K562 (cell line): ENCODE measurements at regions not wholly inside any gene's neighbourhood (a gene's known extent, or its start where the extent isn't known, plus 50 kb on each side); places are given as distances from the start of the nearest gene placed in this dataset.

ENCODE experiments used
- ATAC-seq: fragments of 200-7000 bp; cut with Tn5 transposase; 3 replicates; pipeline ENCODE4 v1.9.1; 2020; ENCODE audit warnings: moderate library complexity
- BruUV-seq: library from RNA; stranded (reverse); fragments of 400-500 nt; replicated peaks from 2 replicates; lab custom pipeline; 2021; lab: Mats Ljungman, UMichigan
- CTCF ChIA-PET: fragments of 300-600 bp; formaldehyde crosslinking; extraction: SDS; loops from one replicate; lab custom pipeline; 2021; ENCODE audit warnings: low intra/inter-chr PET ratio; lab: Yijun Ruan, JAX
- POLR2A ChIA-PET: fragments of 300-600, 350-650 bp; sonication (Branson Sonifier 250); formaldehyde crosslinking; extraction: SDS; loops from one replicate; lab custom pipeline; 2021; ENCODE audit warnings: antibody characterized with exemption, inconsistent platforms; lab: Yijun Ruan, JAX
- DNase-seq, 4 experiments: peaks; one replicate each; pipeline versions ENCODE4 v3.0.0 to v3.0.0-alpha.2; 2011 to 2018; ENCODE audit warnings: low spot score in 3 of 4, mixed read lengths in 3 of 4; ENCODE audit errors: extremely low read depth in 1 of 4
- FAIRE-seq: peaks from 2 replicates; lab custom pipeline; 2011; peaks lifted over from hg19 to GRCh38; lab: Jason Lieb, UNC
- H2AFZ ChIP-seq: 2 replicates; pipeline ENCODE4 v1.6.0; 2011; ENCODE audit warnings: low read depth, low read length, control low read depth, inconsistent platforms
- H3K27ac ChIP-seq: fragments of 200-600 bp; 3 replicates; pipeline ENCODE4 v1.8.0; 2011; ENCODE audit warnings: low read depth, mild to moderate bottlenecking, control low read depth, inconsistent platforms, low read length, moderate library complexity, mixed read lengths; ENCODE audit errors: extremely low read depth
- H3K27me3 ChIP-seq, 2 experiments: fragments of 300-600 bp in 1 of 2; 2 replicates in 1 of 2; 3 replicates in 1 of 2; pipeline versions ENCODE4 v1.6.0 to v1.8.0; 2011; ENCODE audit warnings: inconsistent platforms in 2 of 2, low read length in 2 of 2, mild to moderate bottlenecking in 1 of 2, mixed read lengths in 1 of 2, moderate library complexity in 1 of 2; ENCODE audit not compliant: control insufficient read depth in 2 of 2, insufficient read depth in 2 of 2
- H3K36me3 ChIP-seq: fragments of 300-600 bp; 3 replicates; pipeline ENCODE4 v1.8.0; 2011; ENCODE audit warnings: mild to moderate bottlenecking, low read length, inconsistent platforms; ENCODE audit not compliant: control insufficient read depth, insufficient read depth
- H3K4me1 ChIP-seq, 2 experiments: fragments of 200-600 bp in 1 of 2; replicated peaks in 1 of 2; 2 replicates in 1 of 2; 3 replicates in 1 of 2; pipeline versions ENCODE4 v1.5.1 to v1.8.0; 2011; ENCODE audit warnings: inconsistent platforms in 2 of 2, low read length in 2 of 2, mild to moderate bottlenecking in 1 of 2, mixed read lengths in 1 of 2, moderate library complexity in 1 of 2; ENCODE audit not compliant: control insufficient read depth in 2 of 2, insufficient read depth in 2 of 2
- H3K4me2 ChIP-seq: 2 replicates; pipeline ENCODE4 v1.6.1; 2011; ENCODE audit warnings: low read length, control low read depth, inconsistent platforms, mixed read lengths; ENCODE audit not compliant: insufficient read depth
- H3K4me3 ChIP-seq: fragments of 200-600 bp; sonication (generic), shearing (Covaris generic); 2 replicates; pipeline ENCODE4 v1.5.1; 2016; ENCODE audit warnings: control low read depth, inconsistent platforms
- H3K79me2 ChIP-seq: fragments of 200-600 bp; 3 replicates; pipeline ENCODE4 v1.8.0; 2011; ENCODE audit warnings: low read length, inconsistent platforms; ENCODE audit not compliant: control insufficient read depth, insufficient read depth
- H3K9ac ChIP-seq, 2 experiments: 2 replicates each; pipeline versions ENCODE4 v1.6.0 to v1.6.1; 2011; ENCODE audit warnings: low read depth in 2 of 2, low read length in 2 of 2, control low read depth in 1 of 2, inconsistent platforms in 1 of 2, mild to moderate bottlenecking in 1 of 2, mixed read lengths in 1 of 2; ENCODE audit not compliant: insufficient read depth in 1 of 2
- H3K9me1 ChIP-seq: one replicate; pipeline ENCODE4 v1.6.0; 2011; ENCODE audit warnings: inconsistent platforms, mild to moderate bottlenecking, low read length, moderate library complexity; ENCODE audit not compliant: control insufficient read depth, insufficient read depth
- H3K9me3 ChIP-seq: replicated peaks from 2 replicates; pipeline ENCODE4 v1.5.1; 2011; ENCODE audit warnings: low read depth, low read length, inconsistent platforms; ENCODE audit not compliant: control insufficient read depth, insufficient read depth
- H4K20me1 ChIP-seq: replicated peaks from 2 replicates; pipeline ENCODE4 v1.6.1; 2011; ENCODE audit warnings: low read length, inconsistent platforms, mixed read lengths; ENCODE audit not compliant: control insufficient read depth, insufficient read depth
- HDAC6 ChIP-seq: IDR thresholded peaks from 2 replicates; pipeline ENCODE4 v1.6.1; 2012; ENCODE audit warnings: low read depth, mild to moderate bottlenecking, control low read depth, inconsistent platforms, low read length, moderate library complexity
- PRDM10 ChIP-seq: fragments of 450-650 bp; IDR thresholded peaks from 2 replicates; pipeline ENCODE4 v1.6.1; 2018; ENCODE audit not compliant: partially characterized antibody
- RBM14 ChIP-seq: fragments of 200-400 bp; formaldehyde crosslinking; IDR thresholded peaks from 2 replicates; pipeline ENCODE4 v1.6.1; 2018; ENCODE audit warnings: low read depth, mild to moderate bottlenecking, low read length, moderate library complexity, borderline replicate concordance; ENCODE audit not compliant: insufficient read depth
- ZNF282 ChIP-seq: sonication (generic); formaldehyde crosslinking; IDR thresholded peaks from 2 replicates; pipeline ENCODE4 v1.8.1; 2023; ENCODE audit warnings: missing genetic modification reagents
- WGBS: fragments of 100-300 bp; shearing (Covaris generic); methylation state at CpG from one replicate; pipeline ENCODE4 v1.1.6; 2016; ENCODE audit warnings: low coverage, mixed read lengths; ENCODE audit not compliant: insufficient coverage; ENCODE audit errors: missing lambda C conversion rate; 5-methylcytosine and 5-hydroxymethylcytosine counted together
- in situ Hi-C: fragments of 300-500 bp; cut with MboI; formaldehyde crosslinking; loops from 4 replicates; pipeline ENCODE4 v1.15.0; 2018; ENCODE audit warnings: inconsistent platforms, mixed read lengths
- intact Hi-C: fragments of 100-400 bp; cut with micrococcal nuclease; formaldehyde crosslinking; loops from 2 replicates; pipeline ENCODE4 v1.14.2; 2022
- TF ChIP-seq, protein P1 (sequence below): fragments of 150-350 bp; conservative IDR thresholded peaks from 2 replicates; pipeline ENCODE4 v1.6.1; 2014; ENCODE audit warnings: low read length
- TF ChIP-seq, protein P2 (sequence below): sonication (generic); formaldehyde crosslinking; IDR thresholded peaks from 2 replicates; pipeline ENCODE4 v1.8.0; 2023; ENCODE audit warnings: missing genetic modification reagents, mild to moderate bottlenecking, borderline replicate concordance

- BruUV-seq: no TSS peak
- WGBS: 0% methylated on average over 2 of the region's 2 CpGs
- FAIRE-seq: no peak
- H3K36me3 ChIP-seq: no peaks in the 10 kb centered on the region
- TF ChIP-seq, protein P1, sequence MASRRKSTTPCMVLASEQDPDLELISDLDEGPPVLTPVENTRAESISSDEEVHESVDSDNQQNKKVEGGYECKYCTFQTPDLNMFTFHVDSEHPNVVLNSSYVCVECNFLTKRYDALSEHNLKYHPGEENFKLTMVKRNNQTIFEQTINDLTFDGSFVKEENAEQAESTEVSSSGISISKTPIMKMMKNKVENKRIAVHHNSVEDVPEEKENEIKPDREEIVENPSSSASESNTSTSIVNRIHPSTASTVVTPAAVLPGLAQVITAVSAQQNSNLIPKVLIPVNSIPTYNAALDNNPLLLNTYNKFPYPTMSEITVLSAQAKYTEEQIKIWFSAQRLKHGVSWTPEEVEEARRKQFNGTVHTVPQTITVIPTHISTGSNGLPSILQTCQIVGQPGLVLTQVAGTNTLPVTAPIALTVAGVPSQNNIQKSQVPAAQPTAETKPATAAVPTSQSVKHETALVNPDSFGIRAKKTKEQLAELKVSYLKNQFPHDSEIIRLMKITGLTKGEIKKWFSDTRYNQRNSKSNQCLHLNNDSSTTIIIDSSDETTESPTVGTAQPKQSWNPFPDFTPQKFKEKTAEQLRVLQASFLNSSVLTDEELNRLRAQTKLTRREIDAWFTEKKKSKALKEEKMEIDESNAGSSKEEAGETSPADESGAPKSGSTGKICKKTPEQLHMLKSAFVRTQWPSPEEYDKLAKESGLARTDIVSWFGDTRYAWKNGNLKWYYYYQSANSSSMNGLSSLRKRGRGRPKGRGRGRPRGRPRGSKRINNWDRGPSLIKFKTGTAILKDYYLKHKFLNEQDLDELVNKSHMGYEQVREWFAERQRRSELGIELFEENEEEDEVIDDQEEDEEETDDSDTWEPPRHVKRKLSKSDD: no peak
- TF ChIP-seq HDAC6 (no peak), ZNF282 (CRISPR knock-in tag) (no peak), RBM14 (no peak), PRDM10 (no peak)
- TF ChIP-seq, protein P2, sequence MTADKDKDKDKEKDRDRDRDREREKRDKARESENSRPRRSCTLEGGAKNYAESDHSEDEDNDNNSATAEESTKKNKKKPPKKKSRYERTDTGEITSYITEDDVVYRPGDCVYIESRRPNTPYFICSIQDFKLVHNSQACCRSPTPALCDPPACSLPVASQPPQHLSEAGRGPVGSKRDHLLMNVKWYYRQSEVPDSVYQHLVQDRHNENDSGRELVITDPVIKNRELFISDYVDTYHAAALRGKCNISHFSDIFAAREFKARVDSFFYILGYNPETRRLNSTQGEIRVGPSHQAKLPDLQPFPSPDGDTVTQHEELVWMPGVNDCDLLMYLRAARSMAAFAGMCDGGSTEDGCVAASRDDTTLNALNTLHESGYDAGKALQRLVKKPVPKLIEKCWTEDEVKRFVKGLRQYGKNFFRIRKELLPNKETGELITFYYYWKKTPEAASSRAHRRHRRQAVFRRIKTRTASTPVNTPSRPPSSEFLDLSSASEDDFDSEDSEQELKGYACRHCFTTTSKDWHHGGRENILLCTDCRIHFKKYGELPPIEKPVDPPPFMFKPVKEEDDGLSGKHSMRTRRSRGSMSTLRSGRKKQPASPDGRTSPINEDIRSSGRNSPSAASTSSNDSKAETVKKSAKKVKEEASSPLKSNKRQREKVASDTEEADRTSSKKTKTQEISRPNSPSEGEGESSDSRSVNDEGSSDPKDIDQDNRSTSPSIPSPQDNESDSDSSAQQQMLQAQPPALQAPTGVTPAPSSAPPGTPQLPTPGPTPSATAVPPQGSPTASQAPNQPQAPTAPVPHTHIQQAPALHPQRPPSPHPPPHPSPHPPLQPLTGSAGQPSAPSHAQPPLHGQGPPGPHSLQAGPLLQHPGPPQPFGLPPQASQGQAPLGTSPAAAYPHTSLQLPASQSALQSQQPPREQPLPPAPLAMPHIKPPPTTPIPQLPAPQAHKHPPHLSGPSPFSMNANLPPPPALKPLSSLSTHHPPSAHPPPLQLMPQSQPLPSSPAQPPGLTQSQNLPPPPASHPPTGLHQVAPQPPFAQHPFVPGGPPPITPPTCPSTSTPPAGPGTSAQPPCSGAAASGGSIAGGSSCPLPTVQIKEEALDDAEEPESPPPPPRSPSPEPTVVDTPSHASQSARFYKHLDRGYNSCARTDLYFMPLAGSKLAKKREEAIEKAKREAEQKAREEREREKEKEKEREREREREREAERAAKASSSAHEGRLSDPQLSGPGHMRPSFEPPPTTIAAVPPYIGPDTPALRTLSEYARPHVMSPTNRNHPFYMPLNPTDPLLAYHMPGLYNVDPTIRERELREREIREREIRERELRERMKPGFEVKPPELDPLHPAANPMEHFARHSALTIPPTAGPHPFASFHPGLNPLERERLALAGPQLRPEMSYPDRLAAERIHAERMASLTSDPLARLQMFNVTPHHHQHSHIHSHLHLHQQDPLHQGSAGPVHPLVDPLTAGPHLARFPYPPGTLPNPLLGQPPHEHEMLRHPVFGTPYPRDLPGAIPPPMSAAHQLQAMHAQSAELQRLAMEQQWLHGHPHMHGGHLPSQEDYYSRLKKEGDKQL: no peak
- TF ChIP-seq, all 486 proteins: peak for 0
- H3K9ac ChIP-seq: no peak overlapping the region
- H3K27me3 ChIP-seq: no peaks in the 10 kb centered on the region
- intact Hi-C loops (no loop called here), in situ Hi-C loops (no loop called here)
- H3K4me2 ChIP-seq: no peak overlapping the region
- H3K9me3 ChIP-seq: no peaks in the 10 kb centered on the region
- H3K27ac ChIP-seq: no peak overlapping the region
- ATAC-seq: no peak
- H3K9me1 ChIP-seq: no peaks in the 10 kb centered on the region
- no peaks in the 10 kb centered on the region for H3K4me1 ChIP-seq
- ChIA-PET CTCF (no interaction called here), POLR2A (no interaction called here)
- no peak overlapping the region for H3K4me3 ChIP-seq
- no peaks in the 10 kb centered on the region for H3K79me2 ChIP-seq
- no peak for DNase-seq
- H4K20me1 ChIP-seq: no peaks in the 10 kb centered on the region
- no peak overlapping the region for H2AFZ ChIP-seq
Measured at GRCh38 chr13:105925496-105925895, 610.0 kb downstream of the EFNB2 start.
